LHCN-M2 (cell line): ENCODE measurements at regions not wholly inside any gene's neighbourhood (a gene's known extent, or its start where the extent isn't known, plus 50 kb on each side); places are given as distances from the start of the nearest gene placed in this dataset.
"Not testable (repeated sequence)": the region's sequence is repeated elsewhere in the genome, so short reads cannot be mapped to it uniquely, and the experiment has no call there.

ENCODE experiments used
- DNase-seq: peaks from one replicate; pipeline ENCODE4 v3.0.0-alpha.2; 2012; ENCODE audit warnings: low read depth

GRCh38 chr4:38414410-38414809 is 249.6 kb upstream of the KLF3 start:
- DNase-seq: no peak

- DNase-seq: no peak
These were observed 248.3 kb upstream of the KLF3 start for GRCh38 chr4:38415682-38416081.

DNA sequence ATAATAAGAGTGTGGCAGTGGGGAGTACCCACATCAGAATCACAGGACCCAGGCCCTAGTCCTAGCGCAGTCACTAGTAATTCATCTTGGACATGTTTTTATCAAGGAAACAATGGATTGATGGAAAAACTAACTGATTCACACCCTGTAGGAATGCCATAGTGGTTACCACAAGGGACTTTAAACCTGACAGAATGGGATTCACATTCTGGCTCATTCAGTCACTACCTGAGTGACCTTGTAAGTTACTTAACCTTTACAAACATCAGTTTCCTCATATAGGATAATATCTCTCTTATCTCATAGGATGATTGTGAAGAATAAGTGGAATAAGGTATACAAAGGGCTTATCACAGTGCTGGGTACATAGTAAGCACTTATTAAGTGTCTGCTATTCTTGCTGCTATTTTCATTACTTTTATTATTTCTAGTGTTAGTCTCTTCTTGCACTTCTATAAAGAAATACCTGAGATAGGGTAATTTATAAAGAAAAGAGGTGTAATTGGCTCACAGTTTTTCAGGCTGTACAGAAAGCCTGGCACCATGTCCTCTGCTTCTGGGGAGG is 247.5 kb upstream of the KLF3 start:
- no peak for DNase-seq

DNA sequence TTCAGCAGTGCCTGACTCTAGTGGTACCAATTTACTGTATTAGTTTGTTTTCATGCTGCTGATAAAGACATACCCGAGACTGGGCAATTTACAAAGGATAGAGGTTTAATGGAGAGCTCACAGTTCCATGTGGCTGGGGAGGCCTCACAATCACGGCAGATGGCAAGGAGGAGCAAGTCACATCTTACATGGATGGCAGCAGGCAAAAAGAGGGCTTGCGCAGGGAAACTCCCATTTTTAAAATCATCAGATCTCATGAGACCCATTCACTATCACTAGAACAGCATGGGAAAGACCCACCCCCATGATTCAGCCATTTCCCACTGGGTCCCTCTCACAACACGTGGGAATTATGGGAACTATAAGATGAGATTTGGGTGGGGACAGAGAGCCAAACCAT is 243.7 kb upstream of the KLF3 start:
- not testable (repeated sequence) for DNase-seq

GRCh38 chr4:38422850-38423249 is 241.1 kb upstream of the KLF3 start:
- no peak for DNase-seq

GRCh38 chr4:38424151-38424871 is 239.7 kb upstream of the KLF3 start:
- no peak for DNase-seq

DNA sequence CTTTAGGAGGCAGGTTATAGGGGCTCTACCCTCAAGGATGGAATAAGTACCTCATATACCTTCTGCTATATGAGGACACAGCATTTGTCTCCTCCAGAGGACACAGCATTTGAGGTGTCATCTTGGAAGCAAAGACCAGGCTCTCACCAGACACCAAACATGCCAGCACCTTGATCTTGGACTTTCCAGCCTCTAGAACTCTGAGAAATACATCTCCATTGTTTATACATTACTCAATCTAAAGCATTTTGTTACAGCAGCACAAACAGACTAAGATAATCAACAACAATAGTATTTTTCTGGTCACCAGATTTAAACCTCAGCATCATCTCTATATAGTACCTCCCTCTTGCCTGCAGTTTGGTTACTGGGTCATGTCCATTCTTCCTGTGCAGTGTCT is 237.5 kb upstream of the KLF3 start:
- DNase-seq: no peak

- no peak for DNase-seq
These were observed 233.2 kb upstream of the KLF3 start for GRCh38 chr4:38430841-38431240.

DNA sequence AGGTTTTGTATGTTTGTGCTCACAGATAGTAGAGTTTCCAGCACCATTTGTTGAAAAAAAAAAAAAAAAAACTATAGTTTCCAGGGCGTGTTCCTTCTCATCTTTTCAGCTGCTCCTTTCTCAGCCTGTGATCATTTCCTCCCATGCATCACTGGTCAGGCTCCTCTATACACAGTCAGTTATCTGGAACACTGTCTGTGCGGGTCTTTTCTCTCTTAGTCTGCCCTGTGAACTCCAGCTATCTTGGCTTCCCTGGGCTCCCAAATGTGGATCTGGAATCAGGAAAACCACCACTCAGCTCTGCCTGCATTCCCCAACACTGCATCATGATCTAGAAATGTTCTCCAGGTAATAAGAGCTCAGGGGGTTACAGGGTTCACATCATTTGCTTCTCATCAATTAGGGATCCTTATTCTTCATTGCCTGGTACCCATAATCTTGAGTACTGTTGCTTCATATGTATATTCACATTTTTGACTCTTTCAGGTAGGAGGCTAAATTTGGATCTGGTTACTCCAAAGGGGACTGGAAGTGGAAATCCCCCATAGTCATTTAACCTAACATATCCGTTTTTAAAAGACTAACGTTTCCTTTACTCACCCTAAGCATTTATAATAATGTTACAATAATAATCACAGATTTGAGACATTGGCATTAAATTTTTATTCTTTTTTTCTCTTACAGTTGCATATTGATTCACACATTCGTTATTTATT is 221.8 kb upstream of the KLF3 start:
- DNase-seq: no peak

- DNase-seq: no peak
These were observed 214.4 kb upstream of the KLF3 start for GRCh38 chr4:38449506-38450174.

DNA sequence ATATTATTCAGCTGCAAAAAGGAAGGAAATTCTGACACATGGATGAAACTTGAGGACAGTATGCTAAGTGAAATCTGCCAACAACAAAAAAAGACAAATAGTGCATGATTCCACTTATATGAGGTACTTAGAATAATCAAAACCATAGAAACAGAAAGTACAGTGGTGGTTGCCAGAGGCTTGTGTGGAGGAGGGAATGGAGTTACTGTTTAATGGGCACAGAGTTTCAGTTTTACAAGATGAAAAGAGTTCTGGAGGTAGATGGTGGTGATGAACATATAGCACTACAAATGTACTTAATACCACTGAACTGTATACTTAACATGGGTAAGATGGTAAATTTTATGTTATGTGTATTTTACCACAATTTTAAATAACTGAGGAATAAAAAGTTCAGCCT is 212.0 kb upstream of the KLF3 start:
- no peak for DNase-seq

DNA sequence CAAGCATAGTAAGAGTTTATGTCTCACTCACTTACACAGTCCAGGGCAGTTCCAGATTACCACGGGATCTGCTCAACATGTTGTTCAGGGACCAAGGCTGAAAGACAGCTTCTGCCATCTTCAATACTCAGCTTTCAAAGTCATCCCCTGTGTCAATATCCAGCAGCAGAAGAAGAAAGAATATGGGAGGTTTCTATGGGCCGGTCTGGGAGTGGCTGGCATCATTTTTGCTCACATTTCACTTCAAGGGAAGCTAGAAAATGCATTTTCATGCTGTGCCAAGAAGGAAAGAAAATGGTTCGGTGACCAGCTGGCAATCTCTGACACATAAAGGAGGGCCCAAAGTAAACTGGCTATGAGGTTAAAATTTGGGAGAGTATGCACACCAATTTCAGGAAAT is 211.5 kb upstream of the KLF3 start:
- no peak for DNase-seq

DNA sequence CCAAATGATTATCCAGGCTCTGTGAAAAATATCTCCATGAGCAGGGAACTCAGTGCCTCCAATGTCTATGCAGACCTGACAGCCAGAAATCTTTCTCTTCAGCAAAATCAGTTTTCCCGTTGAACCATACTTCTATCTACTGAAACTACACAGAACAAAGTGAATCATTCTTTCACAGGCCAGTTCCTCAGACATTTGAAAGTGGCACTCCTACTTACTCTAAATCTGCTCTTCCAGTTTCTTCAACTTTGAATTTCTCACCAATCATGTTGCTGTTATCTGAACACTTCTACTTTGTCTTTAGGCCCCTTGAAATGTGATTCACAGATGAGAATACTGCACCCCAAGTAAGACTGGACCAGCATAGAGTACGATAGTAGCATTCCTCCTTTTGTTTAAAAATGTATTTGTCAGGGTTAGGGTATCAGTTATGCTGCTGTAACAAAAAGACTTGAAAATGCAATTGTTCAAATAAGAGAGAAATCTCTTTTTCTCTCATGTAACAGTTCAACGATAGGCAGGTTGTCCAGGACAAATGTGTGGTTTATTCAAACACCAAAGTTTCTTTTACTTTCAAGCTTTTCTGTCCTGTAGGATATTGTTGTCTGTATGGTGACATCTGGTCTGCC is 210.6 kb upstream of the KLF3 start:
- no peak for DNase-seq

- no peak for DNase-seq
These were observed 209.7 kb upstream of the KLF3 start for GRCh38 chr4:38454284-38454683.

GRCh38 chr4:38455092-38455862 is 208.7 kb upstream of the KLF3 start:
- DNase-seq: no peak

- DNase-seq: no peak
These were observed 207.9 kb upstream of the KLF3 start for GRCh38 chr4:38456096-38456495.

DNA sequence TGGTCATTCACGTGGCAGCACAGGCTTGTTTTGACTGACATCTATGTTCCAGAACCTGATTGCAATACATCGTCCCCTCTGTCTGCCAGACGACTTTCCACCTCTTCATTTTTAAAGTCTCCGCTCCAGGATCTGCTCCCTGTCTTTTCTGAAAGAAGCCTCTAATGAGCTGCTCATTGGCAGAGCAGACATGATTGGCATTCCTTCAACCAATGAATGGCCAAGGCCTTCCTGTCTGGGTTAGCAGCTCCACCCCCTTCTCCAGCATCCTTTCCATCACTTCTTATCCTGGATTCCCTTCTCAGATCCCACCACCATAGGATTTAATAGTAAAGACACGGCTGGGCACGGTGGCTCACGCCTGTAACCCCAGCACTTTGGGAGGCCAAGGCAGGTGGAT is 202.7 kb upstream of the KLF3 start:
- DNase-seq: no peak

DNA sequence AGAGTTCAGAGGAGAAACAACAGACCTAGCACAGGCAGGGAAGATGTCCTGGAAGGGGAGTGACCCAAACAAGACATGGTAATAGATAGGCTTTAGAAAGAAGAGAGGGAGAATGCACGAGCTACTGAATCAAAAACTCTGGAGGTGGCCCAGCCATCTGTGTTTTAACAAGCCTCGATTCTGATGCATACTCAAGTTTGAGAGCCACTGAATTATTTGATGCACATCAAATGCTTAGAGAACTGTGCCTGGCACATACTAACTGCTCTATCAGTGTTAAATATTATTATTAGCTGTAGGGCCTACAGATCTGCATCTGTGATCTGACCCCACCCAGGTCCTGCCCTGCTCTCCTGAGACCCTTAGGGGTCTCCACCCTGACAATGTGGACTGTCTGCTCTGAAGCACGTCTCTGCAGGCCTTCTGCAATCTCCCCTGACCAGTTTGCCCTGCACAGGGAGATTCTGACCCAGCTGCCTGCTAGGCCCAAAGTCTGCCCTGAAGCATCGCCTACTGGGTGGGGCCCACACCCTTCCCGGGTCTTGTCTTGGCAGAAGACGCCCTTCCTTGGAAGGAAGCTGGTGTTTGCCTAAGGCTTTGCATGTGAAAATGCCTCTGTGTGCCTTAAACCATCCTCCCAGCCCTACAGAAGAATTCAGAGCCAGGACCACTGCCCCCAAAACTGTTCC is 201.5 kb upstream of the KLF3 start:
- no peak for DNase-seq

DNA sequence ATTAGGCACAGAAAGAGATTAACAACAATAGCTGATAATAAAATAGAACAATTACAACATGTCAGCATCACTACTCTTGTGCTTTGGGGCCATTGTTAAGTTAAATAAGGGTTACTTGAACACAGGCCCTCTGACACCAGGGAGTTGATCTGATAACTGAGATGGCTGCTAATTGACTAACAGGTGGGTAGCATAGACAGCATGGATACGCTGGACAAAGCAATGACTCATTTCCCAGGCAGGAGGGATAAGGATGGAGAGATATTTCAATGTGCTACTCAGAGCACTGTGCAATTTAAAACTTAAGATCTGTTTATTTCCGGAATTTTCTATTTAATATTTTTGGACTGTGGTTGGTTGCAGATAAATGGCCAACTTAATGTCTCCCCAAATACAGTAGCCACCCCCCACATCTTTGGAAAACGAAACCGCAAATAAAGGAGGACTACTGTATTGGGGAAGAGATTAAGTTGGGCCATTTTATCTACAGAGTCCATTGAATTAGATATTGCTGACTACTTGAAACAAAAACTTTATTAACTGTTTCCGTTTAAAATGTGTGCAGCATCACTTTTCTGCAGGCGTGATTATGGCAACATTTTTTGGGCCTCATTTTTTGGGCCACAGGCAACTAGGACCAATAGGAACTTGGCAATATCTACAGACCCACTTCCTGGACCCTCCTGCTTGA is 200.6 kb upstream of the KLF3 start:
- no peak for DNase-seq

DNA sequence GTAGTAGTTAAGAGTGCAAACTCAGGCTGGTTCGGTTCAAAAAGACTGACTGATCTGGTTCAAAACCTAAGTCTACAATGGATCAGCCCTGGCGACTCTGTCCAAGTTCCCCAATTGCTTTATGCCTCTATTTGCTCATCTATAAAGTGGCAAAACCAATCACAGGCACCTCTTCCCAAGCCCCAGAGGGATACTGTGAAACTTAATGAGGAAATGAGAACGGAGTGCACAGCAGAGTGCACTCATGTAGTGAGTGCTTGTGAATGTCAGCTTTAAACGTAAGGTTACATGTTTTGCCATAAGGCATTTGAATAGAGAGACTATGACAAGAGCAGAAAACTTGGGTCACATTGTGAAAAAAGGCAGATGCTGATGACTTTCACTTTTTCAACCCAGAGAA is 199.7 kb upstream of the KLF3 start:
- no peak for DNase-seq
